Body of pancreas (tissue), 4 donors: ENCODE measurements at regions not wholly inside any gene's neighbourhood (a gene's known extent, or its start where the extent isn't known, plus 50 kb on each side); places are given as distances from the start of the nearest gene placed in this dataset.

ENCODE experiments used
- POLR2A ChIP-seq, 3 donors: fragments of 450-650 bp; IDR thresholded peaks; one replicate each; pipeline ENCODE4 v1.6.1; 2016; ENCODE audit warnings: antibody characterized with exemption in 3 of 3, mild to moderate bottlenecking in 2 of 3
- TF ChIP-seq, protein P1 (sequence below), 7 experiments: fragments of 450-650 bp in 4 of 7; fragments of 200-600 bp in 3 of 7; sonication (generic) in 3 of 7; IDR thresholded peaks; one replicate each; pipeline ENCODE4 v1.5.1; 2016 to 2019; ENCODE audit warnings: antibody characterized with exemption in 7 of 7

DNA sequence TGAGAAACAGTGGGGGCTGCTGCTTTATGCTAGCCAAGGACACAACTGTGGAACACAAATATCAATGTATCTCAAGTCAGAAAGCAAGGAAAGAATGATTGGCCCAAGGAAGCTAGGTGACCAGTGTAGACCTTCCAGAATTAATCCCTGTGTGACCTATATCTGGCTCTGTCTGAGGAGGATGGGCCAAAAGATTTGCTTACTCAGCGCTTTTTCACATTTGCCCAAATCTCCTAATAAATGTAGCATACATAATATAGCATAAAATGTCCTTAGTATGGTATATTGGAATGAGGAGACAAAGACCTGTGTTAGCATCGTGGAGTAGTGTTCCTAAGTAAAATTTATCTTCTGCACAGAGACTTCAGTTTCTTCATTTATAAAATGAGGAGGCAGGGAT lies 66.7 kb upstream of the NT5C1B start:
- TF ChIP-seq, protein P1, sequence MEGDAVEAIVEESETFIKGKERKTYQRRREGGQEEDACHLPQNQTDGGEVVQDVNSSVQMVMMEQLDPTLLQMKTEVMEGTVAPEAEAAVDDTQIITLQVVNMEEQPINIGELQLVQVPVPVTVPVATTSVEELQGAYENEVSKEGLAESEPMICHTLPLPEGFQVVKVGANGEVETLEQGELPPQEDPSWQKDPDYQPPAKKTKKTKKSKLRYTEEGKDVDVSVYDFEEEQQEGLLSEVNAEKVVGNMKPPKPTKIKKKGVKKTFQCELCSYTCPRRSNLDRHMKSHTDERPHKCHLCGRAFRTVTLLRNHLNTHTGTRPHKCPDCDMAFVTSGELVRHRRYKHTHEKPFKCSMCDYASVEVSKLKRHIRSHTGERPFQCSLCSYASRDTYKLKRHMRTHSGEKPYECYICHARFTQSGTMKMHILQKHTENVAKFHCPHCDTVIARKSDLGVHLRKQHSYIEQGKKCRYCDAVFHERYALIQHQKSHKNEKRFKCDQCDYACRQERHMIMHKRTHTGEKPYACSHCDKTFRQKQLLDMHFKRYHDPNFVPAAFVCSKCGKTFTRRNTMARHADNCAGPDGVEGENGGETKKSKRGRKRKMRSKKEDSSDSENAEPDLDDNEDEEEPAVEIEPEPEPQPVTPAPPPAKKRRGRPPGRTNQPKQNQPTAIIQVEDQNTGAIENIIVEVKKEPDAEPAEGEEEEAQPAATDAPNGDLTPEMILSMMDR (IDR thresholded peaks at IDR 0.05): no peak
- TF ChIP-seq POLR2A (IDR thresholded peaks at IDR 0.05): no peak
